ENCODE measurements at regions not wholly inside any gene's neighbourhood (a gene's known extent, or its start where the extent isn't known, plus 50 kb on each side); places are given as distances from the start of the nearest gene placed in this dataset.

GRCh38 chr2:65658881-65659280 lies 226.5 kb upstream of the SPRED2 start:
- TF ChIP-seq CTCF (IDR thresholded peaks at IDR 0.05) (no peak), POLR2A (IDR thresholded peaks at IDR 0.05) (no peak)
